G401 (cell line): ENCODE measurements at regions not wholly inside any gene's neighbourhood (a gene's known extent, or its start where the extent isn't known, plus 50 kb on each side); places are given as distances from the start of the nearest gene placed in this dataset.

Experiments
- DNase-seq: peaks from one replicate; pipeline ENCODE4 v3.0.0-alpha.2; 2015; ENCODE audit warnings: low spot score
- in situ Hi-C: cut with HindIII; loops from 2 replicates; pipeline ENCODE4 v1.10.0; 2016; ENCODE audit warnings: low sequenced_read_pairs, mixed read lengths

DNA sequence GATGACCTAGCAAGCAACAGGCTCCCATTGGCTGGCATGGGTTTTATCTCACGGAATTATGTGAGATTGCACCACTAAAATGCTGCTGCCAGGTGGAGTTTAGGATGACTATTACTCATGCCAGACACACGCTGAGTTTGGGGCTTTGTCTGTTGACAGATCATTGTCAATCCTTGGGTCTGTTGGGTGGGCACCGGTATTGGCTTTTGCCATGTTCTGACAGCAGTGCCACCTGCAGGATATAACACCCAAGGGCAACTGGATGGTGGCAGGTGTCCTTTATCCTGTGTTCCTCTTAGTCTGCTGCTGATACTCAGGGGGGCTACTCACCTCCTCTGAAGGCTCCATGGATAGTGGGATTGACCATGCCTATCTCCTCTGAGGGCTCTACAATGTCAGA lies 221.6 kb upstream of the DYNLRB2 start:
- no peak for DNase-seq
- in situ Hi-C loops: no loop called here

DNA sequence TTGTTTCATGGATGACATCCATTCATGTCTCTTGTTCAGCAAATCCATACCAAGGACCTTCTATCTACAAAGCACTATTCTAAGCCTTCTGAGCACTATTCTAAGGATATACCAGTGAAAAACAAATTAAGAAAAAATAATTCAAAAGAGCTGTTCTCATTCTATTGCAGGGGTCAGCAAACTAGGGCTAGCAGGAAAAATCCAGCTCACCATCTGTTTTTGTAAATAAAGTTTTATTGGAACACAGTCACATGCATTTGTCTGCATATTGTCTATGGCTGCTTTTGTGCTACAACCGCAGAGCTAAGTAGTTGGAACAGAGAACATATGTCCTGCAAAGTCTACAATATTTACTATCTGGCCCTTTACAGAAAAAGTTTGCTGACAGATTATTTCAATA lies 222.7 kb upstream of the DYNLRB2 start:
- in situ Hi-C loops: no loop called here

DNA sequence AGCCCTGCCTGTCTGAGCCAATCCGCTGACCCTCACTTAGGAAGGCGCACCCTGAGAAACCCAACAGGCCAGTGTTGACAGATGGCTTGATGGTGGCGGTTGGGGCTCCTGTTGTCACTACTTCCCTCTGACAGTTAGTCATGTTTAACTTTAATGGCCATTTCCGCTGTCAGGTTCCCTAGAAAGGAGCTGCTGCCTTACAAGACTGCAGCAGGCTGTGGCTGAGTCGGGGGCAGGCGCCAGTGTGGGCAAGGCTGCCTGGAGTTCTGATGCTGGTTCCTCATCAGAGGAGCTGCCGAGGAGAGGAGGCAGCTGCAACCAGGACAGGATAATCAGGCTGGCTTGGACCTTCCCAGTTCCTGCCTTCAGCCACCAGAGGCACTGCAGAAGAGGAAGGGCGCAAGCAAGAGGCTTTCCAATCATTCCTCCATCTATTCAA lies 223.2 kb upstream of the DYNLRB2 start:
- in situ Hi-C loops: no loop called here
- no peak for DNase-seq

More for the DNA sequence above, 222.7 kb upstream of the DYNLRB2 start:
- no peak for DNase-seq

GRCh38 chr16:80317116-80317515 lies 223.7 kb upstream of the DYNLRB2 start:
- in situ Hi-C loops: no loop called here
- no peak for DNase-seq

DNA sequence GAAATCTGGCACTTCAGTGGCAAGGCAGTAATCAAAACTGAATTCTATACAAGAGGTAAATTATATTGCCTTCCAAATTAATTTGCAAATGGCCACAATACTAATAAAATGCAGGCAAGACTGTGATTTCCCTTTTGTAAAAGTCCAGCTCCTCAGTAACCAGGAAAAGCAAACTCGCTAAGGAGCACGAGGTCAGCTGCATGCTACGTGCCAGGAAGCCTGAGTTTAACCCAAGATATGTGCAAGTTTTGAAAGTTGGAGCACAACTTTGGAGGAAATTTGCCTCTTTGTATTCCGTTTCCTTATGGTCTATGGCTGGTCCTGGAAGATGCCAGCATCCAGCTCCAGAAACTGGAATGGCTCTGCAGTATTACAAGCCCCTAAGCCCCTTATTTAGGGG lies 226.8 kb upstream of the DYNLRB2 start:
- in situ Hi-C loops: no loop called here
- DNase-seq: no peak

DNA sequence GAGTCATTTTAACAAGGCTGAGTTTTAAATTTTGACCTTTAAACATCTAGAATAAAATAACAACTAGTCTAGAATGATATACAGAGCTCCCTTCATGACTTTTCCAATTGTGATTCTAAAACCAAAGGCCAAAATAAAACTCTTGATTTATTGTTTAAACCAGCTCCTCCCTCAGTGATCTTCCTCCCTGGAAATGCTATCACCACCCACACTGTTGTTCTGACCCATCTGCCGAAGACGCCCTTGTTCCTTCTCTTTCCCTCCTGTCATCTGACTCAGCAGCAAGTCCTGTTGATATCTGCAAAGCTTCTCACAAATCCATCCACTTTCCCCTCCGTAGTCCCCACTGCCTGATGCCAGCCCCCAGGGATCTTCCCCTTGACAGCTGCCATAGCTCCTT lies 231.6 kb upstream of the DYNLRB2 start:
- DNase-seq: no peak
- in situ Hi-C loops: no loop called here

DNA sequence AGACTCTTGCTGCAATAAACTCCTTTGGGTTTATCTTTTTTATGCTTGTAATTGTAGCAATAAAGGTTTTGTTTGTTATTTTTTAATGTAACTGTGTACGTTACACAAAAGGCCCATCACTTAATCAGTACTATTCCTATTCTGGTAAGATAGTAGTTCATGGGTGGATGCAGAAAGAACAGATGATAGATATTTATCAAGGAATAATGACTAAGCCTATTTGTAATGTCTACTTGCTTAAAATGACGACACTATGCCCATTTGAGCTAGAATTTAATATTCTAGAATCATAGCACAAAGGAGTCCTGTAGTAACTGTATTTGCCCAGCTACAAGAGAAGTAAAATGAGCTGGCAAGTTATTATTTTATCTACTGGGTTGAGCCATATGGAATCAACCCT lies 235.4 kb upstream of the DYNLRB2 start:
- no peak for DNase-seq
- in situ Hi-C loops: no loop called here

DNA sequence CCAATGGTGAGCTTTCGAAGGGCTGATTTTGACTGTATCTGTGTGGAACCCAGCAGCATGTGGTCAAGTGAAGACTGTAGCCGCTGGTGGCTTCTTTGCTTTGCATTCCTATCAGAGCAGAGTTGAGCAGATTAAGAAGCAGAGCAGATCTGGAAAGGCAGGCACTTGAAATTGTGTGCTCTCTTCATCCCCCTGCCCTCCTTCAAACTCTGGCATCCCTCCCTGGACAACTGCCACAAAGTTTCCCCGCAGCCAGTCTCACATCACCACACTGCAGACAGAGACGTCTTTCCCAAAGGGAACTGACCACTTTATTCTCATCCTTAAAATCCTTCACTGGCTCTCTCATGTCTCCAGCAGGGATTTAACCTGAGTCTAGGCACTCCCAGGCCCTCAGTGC lies 237.1 kb upstream of the DYNLRB2 start:
- in situ Hi-C loops: no loop called here
- no peak for DNase-seq

GRCh38 chr16:80300876-80301275 lies 239.9 kb upstream of the DYNLRB2 start:
- no peak for DNase-seq
- in situ Hi-C loops: no loop called here

- no peak for DNase-seq
- in situ Hi-C loops: no loop called here
Observed at GRCh38 chr16:80300456-80300855, 240.3 kb upstream of the DYNLRB2 start.

DNA sequence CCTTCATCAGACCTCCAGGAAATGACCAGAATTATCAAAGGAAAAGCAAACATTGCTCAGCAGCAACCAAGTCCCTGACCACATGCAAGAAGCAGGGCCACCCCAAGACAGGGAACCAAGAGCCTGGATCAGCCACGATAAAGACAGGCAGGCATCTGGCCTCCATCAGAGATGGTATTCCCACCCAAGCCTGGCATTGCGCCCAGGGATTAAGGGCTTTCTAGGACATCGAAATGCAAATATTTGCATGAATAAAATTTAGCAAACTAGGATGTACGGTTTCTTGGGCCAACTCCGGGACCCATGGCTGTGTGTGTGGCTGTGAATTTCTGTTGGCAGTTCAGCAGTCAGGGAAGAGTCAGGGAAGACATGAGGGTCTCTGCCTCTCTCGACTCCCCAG lies 241.4 kb upstream of the DYNLRB2 start:
- in situ Hi-C loops: no loop called here

DNA sequence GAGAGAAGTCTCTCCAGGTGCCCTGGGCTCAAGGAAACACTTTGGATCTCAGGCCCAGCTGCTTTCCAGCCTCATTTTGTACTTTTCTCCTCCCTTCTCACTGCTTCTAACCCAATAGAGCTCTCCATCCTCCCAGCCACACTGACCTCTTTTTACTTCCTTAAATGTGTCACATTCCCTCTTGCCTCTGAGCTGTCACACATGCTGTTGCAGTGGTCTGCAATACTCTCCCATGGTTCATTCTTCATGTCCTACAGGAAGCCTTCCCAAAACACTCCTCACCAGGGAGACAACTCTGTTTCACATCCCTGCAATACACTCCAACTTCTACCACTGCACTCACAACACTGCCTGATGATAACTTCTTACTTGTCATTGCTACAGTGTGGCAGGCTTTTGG lies 242.1 kb upstream of the DYNLRB2 start:
- in situ Hi-C loops: no loop called here
- no peak for DNase-seq

More for the DNA sequence above, 241.4 kb upstream of the DYNLRB2 start:
- DNase-seq: no peak

DNA sequence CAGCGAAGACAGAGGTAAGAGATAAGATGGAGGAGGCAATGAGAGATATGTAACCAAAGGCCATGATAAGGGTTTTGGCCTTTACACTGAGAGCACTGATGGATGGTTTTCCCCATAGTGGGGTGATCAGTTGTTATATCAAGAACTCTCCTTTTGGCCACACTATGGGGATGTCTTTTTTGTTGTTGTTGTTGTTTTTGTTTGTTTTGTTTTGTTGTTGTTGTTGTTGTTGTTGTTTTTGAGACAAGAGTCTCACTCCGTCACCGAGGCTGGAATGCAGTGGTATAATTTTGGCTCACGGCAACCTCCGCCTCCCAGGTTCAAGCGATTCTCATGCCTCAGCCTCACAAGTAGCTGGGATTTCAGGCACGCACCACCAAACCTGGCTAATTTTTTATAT lies 244.8 kb upstream of the DYNLRB2 start:
- in situ Hi-C loops: no loop called here
- DNase-seq: no peak

DNA sequence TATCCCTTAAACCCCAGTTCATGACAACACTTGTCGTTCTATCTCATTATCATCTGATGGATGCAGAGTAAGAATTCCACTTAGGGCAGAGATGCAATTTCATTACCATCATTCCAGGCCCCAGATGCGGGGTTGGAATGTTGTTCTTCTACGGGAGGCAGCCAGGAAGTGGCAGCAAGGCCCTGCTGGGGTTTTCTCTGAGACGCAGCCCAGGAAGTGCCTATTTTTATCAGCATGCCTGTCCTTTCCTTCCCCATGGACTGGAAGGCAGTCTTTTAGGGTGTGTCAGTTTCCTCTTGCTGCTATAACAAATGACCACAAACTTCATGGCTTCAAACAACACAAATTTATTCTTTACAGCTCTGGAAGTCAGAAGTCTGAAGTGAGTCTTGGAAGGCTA lies 246.6 kb upstream of the DYNLRB2 start:
- DNase-seq: no peak
- in situ Hi-C loops: no loop called here

GRCh38 chr16:80288616-80289015 lies 252.2 kb upstream of the DYNLRB2 start:
- in situ Hi-C loops: no loop called here
- DNase-seq: no peak

DNA sequence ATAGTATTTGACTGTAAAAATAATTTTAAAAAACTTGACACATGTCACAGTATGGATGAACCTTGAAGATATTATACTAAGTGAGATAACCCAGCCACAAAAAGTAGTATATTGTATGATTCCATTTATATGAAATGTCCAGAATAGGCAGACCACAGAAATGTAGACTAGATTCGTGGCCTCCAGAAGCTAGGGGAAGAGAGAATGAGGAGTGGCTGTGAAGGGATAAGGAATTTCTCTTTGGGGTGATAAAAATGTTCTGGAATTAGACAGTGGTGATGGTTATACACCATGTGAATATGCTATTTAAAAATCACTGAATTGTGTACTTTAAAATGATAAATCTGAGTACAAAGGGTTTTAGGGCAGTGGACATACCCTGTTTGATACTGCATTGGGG lies 253.1 kb upstream of the DYNLRB2 start:
- DNase-seq: no peak

GRCh38 chr16:80285104-80285503 lies 255.7 kb upstream of the DYNLRB2 start:
- in situ Hi-C loops: no loop called here
- no peak for DNase-seq

More for the DNA sequence above, 253.1 kb upstream of the DYNLRB2 start:
- in situ Hi-C loops: no loop called here

GRCh38 chr16:80283466-80284392 lies 257.1 kb upstream of the DYNLRB2 start:
- DNase-seq: no peak
- in situ Hi-C loops: no loop called here

- in situ Hi-C loops: no loop called here
- DNase-seq: no peak
Observed at GRCh38 chr16:80280557-80280956, 260.2 kb upstream of the DYNLRB2 start.

DNA sequence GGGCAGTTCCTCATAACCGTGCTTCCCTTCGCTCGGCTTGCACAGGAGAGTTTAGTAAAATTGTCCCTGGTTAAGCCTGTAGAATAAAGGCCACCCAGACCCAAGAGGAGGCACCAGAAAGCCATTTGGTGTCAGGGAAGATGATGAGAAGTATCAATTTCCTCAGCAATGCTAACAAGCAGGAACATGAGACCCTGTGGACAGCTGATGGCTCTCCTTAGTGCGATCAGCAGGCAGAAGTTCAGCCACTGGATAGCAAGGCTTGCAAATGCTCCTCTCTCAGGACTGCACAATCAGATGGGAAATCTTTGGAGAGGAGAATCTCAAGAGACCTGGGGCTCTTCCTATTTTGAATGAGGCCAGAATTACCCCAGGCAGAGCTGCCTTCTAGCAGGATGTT lies 261.1 kb upstream of the DYNLRB2 start:
- in situ Hi-C loops: no loop called here
- no peak for DNase-seq

DNA sequence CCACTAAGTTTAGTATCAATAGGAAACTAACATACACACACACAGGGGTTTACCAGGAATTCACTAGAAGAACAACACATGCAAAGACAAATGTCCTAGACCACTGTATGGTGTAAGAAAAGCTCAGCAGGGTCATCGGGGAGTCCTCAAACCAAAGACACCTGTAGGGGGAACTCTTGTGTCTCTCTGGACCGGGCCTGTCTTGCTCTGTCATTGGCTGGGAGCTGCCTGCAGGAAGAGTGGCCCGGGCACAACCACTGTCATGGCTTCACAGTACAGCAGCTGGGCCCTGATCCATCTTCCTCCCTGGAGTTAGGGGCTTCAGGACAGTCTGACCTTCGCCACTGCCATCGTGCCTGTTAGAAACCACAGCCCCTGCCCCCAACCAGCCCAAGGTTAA lies 263.6 kb upstream of the DYNLRB2 start:
- in situ Hi-C loops: no loop called here
- DNase-seq: no peak
